ENCODE measurements at regions not wholly inside any gene's neighbourhood (a gene's known extent, or its start where the extent isn't known, plus 50 kb on each side); places are given as distances from the start of the nearest gene placed in this dataset.

DNA sequence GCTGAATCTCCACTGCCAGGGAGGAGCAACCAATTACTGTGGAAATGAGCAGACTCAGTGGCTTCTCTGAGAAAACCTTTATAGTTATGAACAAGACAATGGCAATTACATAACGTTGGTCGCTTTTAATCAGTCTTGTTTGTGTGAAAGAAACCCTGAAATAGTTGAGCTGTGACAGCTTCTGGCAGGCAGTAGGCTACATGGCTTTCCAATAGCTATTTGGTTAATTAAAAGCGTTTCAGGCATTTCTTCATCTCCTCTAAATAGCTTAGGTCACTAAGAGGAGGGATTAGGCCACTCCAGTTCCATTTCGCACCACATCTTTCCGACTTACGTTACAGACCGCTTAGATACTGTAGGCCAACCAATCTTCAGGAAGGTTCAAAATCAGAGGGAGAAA lies 794.4 kb upstream of the ID2 start:
- TF ChIP-seq CTCF (IDR thresholded peaks at IDR 0.05) (no peak), POLR2A (IDR thresholded peaks at IDR 0.05) (no peak)
